Vagina (tissue), 2 donors: ENCODE measurements at regions not wholly inside any gene's neighbourhood (a gene's known extent, or its start where the extent isn't known, plus 50 kb on each side); places are given as distances from the start of the nearest gene placed in this dataset.

Experiments used
- DNase-seq, 2 donors: peaks; one replicate each; pipeline ENCODE4 v3.0.0-alpha.2; 2017; ENCODE audit errors: extremely low spot score in 2 of 2
- H3K27ac ChIP-seq: fragments of 200-600 bp; sonication (generic); one replicate; pipeline ENCODE4 v1.5.1; 2019
- H3K27me3 ChIP-seq: fragments of 200-600 bp; sonication (generic); one replicate; pipeline ENCODE4 v1.5.1; 2019
- H3K36me3 ChIP-seq, 2 donors: fragments of 200-600 bp; sonication (generic); one replicate each; pipeline ENCODE4 v1.5.1; 2017 to 2019
- H3K4me1 ChIP-seq: fragments of 200-600 bp; sonication (generic); one replicate; pipeline ENCODE4 v1.5.1; 2019
- H3K4me3 ChIP-seq, 2 donors: fragments of 200-600 bp; sonication (generic); 1 replicate in 1 of 2; 2 replicates in 1 of 2; pipeline ENCODE4 v1.5.1; 2016 to 2019
- H3K9me3 ChIP-seq: fragments of 200-600 bp; sonication (generic); one replicate; pipeline ENCODE4 v1.5.1; 2019
- CTCF ChIP-seq, 3 experiments: fragments of 450-650 bp in 2 of 3; fragments of 200-600 bp in 1 of 3; sonication (generic) in 1 of 3; IDR thresholded peaks; one replicate each; pipeline ENCODE4 v1.5.1; 2017 to 2019; ENCODE audit warnings: antibody characterized with exemption in 3 of 3, mild to moderate bottlenecking in 2 of 3, moderate library complexity in 2 of 3
- POLR2A ChIP-seq, 2 donors: fragments of 450-650 bp; IDR thresholded peaks; one replicate each; pipeline ENCODE4 v1.6.1; 2017; ENCODE audit warnings: antibody characterized with exemption in 2 of 2, mild to moderate bottlenecking in 2 of 2, moderate library complexity in 2 of 2
- POLR2AphosphoS5 ChIP-seq, 2 donors: sonication (generic); formaldehyde crosslinking; IDR thresholded peaks; one replicate each; pipeline ENCODE4 v1.9.0; 2017; ENCODE audit warnings: antibody characterized with exemption in 2 of 2, mild to moderate bottlenecking in 2 of 2, low read depth in 1 of 2; ENCODE audit not compliant: insufficient read depth in 1 of 2
- intact Hi-C: fragments of 100-400 bp; cut with DNase I; formaldehyde crosslinking; loops from one replicate; pipeline ENCODE4 v1.15.1; 2023

DNA sequence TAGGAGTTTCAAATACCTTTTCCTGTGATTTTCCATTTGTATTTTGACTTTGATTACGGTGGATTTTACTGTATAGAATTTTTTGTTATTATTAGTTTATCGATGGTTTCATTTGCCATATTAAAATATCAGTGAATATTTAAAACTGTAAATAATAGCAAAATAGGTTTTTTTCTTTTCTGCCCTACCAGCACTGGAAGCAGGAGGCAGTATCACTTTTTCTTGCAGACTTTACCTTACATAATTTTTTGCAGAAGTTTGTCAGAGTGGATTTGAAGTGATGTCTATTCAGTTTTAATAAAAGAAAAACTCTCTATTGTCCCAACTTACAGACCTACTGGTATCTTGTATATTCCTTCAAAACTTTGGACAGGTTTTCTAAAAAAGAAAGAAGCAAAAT, 213.6 kb downstream of the CENPF start:
- H3K4me1 ChIP-seq, result no peaks in the 10 kb centered on the region
- H3K27ac ChIP-seq, result no peak overlapping the region
- intact Hi-C loops, result no loop called here
- H3K27me3 ChIP-seq, result no peaks in the 10 kb centered on the region
- H3K36me3 ChIP-seq, result no peaks in the 10 kb centered on the region
- H3K4me3 ChIP-seq, result no peak overlapping the region
- no peak for TF ChIP-seq CTCF (IDR thresholded peaks at IDR 0.05)
- TF ChIP-seq POLR2A (IDR thresholded peaks at IDR 0.05), result no peak
- TF ChIP-seq POLR2AphosphoS5 (IDR thresholded peaks at IDR 0.05; ENCODE audit: insufficient read depth in 1 of 2, low read depth in 1 of 2), result no peak
- DNase-seq, result no peak
- H3K9me3 ChIP-seq, result no peaks in the 10 kb centered on the region

DNA sequence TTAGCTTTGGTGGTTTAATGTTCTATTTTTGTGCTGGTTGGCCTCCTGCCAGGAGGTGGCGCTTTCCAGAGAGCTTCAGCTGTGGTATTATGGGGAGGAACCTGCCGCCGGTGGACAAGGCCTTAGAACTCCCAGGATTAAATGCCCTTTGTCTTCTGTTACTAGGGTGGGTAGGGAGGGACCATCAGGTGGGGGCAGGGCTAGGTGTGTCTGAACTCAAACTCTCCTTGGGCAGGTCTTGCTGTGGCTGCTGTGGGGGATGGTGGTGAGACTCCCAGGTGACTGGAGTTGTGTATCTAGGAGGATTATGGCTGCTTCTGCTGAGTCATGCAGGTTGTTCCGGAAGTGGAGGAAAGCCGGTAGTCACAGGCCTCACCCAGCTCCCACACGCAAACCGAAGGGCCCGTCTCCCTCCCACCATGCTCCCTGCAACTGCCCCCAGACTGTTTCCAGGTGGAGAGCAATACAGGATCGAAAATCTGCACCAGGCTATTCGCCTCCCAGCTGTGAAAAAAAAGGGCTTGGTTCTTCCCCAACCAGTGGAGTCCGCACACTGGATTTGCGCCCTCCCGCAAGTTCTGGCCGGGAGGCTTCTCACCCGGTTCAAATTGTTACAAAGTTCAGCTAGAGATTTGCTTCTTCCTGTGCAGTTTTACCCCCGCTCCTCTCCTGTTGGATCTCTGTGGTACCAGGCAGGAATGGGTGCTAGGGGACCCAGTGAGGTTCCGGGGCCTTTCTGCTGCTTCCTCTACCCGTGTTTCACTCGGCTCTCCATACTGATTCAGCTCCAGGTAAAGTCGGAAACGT, 220.5 kb downstream of the CENPF start:
- no peaks in the 10 kb centered on the region for H3K36me3 ChIP-seq
- intact Hi-C loops, result no loop called here
- H3K4me3 ChIP-seq, result no peak overlapping the region
- H3K9me3 ChIP-seq, result no peaks in the 10 kb centered on the region
- no peak for DNase-seq
- no peaks in the 10 kb centered on the region for H3K4me1 ChIP-seq
- TF ChIP-seq POLR2AphosphoS5 (IDR thresholded peaks at IDR 0.05; ENCODE audit: insufficient read depth in 1 of 2, low read depth in 1 of 2) (no peak), CTCF (IDR thresholded peaks at IDR 0.05) (no peak), POLR2A (IDR thresholded peaks at IDR 0.05) (no peak)
- H3K27ac ChIP-seq, result no peak overlapping the region
- no peaks in the 10 kb centered on the region for H3K27me3 ChIP-seq

- intact Hi-C loops, result no loop called here
- DNase-seq, result no peak
- Histone ChIP-seq H3K4me3 (no peak overlapping the region), H3K9me3 (no peaks in the 10 kb centered on the region), H3K27ac (no peak overlapping the region), H3K27me3 (no peaks in the 10 kb centered on the region), H3K36me3 (no peaks in the 10 kb centered on the region), H3K4me1 (no peaks in the 10 kb centered on the region)
- no peak for TF ChIP-seq CTCF (IDR thresholded peaks at IDR 0.05)
- TF ChIP-seq POLR2A (IDR thresholded peaks at IDR 0.05), result no peak
- TF ChIP-seq POLR2AphosphoS5 (IDR thresholded peaks at IDR 0.05; ENCODE audit: insufficient read depth in 1 of 2, low read depth in 1 of 2), result no peak
Observed at GRCh38 chr1:214824763-214825162, 221.8 kb downstream of the CENPF start.

GRCh38 chr1:214826619-214827018, 223.6 kb downstream of the CENPF start:
- Histone ChIP-seq H3K9me3 (no peaks in the 10 kb centered on the region), H3K27me3 (no peaks in the 10 kb centered on the region), H3K36me3 (no peaks in the 10 kb centered on the region), H3K4me1 (no peaks in the 10 kb centered on the region), H3K4me3 (no peak overlapping the region), H3K27ac (no peak overlapping the region)
- no peak for TF ChIP-seq CTCF (IDR thresholded peaks at IDR 0.05)
- TF ChIP-seq POLR2A (IDR thresholded peaks at IDR 0.05), result no peak
- TF ChIP-seq POLR2AphosphoS5 (IDR thresholded peaks at IDR 0.05; ENCODE audit: insufficient read depth in 1 of 2, low read depth in 1 of 2), result no peak
- no peak for DNase-seq
- intact Hi-C loops, result no loop called here

DNA sequence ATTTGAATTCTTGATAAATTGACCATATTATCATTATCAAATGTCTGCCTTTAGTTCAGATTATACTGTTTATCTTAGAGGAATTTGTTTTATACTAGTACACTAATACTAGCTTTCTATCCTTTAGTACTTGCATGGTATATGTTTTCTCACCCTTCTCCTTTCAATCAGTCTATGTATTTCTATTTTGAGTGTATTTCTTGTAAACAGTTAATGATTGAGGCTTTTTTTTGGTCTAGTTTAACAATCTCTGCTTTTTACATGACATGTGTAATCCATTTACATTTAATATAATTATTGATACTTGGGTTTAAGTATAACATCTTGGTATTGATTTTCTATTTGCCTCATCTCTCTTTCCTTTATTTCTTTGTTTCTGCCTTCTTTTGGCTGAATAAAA, 224.9 kb downstream of the CENPF start:
- Histone ChIP-seq H3K27me3 (no peaks in the 10 kb centered on the region), H3K36me3 (no peaks in the 10 kb centered on the region), H3K27ac (no peak overlapping the region), H3K9me3 (no peaks in the 10 kb centered on the region), H3K4me3 (no peak overlapping the region), H3K4me1 (no peaks in the 10 kb centered on the region)
- intact Hi-C loops, result no loop called here
- DNase-seq, result no peak
- TF ChIP-seq POLR2A (IDR thresholded peaks at IDR 0.05) (no peak), CTCF (IDR thresholded peaks at IDR 0.05) (no peak), POLR2AphosphoS5 (IDR thresholded peaks at IDR 0.05; ENCODE audit: insufficient read depth in 1 of 2, low read depth in 1 of 2) (no peak)
